HG03521 (cell line): ENCODE measurements at regions not wholly inside any gene's neighbourhood (a gene's known extent, or its start where the extent isn't known, plus 50 kb on each side); places are given as distances from the start of the nearest gene placed in this dataset.

ENCODE experiments used
- ATAC-seq: cut with Tn5 transposase; IDR thresholded peaks from one replicate; pipeline ENCODE4 v1.9.1; 2021; ENCODE audit warnings: mild to moderate bottlenecking, moderate library complexity; ENCODE audit not compliant: unreplicated experiment

DNA sequence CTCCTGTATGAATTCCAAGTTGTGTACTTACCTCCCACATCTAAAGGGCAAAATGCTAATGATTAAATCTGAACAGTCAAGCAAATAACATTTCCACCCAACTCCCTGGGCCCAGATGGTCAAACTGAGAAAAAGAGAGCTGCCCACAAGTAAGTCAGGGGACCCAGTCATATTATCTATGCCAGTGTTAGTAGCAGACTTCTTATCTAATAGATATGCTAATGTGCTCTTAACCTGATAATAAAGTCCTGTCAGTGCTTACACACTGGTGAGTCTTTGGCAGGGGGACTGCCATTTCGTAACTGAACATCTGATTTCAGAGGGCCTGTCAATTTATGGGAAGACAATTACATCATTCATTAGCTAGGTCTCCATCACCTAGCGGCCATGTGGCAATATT, 292.3 kb upstream of the WWC1 start:
- no peak for ATAC-seq

DNA sequence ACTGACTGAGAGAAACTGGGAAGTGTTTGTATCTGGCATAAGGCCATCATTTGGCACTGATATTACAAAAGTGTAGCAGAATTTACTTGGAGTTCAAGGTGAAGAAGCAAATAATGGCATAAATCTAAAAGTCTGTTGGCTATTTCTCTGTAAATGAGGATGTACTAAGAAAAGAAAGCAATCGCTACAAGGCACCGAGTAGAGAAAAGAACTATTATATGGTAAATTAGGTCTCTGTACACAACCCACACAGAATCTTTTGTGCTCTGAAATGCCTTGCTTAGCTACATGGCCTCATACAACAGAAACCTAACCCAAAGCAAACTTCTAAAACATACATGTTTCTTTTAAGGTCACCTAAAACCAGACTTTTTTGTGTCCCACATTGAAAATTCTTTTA, 290.1 kb upstream of the WWC1 start:
- no peak for ATAC-seq

DNA sequence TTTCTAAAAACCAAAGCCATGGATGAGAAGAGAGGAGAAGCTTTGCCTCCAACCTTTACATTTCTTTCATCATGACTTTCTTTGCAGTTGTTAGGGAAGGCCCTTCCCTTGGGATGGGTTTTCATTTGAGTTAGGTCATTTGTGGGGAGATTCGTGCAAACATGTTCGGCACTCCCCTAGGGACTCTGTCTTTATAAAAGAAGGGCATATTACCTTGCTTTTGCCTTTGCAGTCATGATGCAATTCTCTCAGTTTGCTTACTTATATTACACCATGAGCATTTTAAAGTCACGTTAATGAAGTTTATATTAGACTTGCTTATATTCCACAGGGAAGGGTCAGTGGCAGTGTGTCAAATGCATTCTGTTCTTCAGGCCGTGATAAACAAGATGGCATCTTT, 289.3 kb upstream of the WWC1 start:
- no peak for ATAC-seq

DNA sequence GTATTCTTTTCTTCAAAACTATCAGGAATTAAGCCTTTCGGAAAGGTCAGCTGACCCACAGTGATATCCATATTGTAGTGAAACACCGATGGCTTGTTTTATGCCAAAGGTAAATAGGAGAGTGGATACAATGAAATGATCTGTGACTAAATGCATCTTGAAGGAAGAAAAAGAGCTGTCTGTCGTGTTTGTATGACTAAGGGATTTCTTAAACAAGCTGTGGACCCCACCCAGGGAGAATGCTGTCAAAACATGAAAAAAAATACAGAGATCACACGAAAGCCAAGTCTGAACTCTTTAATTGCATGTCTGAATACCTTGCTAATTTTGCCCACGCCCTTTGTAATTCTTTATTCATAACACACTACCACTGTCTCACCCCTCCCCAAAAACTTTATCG, 286.4 kb upstream of the WWC1 start:
- ATAC-seq = no peak

DNA sequence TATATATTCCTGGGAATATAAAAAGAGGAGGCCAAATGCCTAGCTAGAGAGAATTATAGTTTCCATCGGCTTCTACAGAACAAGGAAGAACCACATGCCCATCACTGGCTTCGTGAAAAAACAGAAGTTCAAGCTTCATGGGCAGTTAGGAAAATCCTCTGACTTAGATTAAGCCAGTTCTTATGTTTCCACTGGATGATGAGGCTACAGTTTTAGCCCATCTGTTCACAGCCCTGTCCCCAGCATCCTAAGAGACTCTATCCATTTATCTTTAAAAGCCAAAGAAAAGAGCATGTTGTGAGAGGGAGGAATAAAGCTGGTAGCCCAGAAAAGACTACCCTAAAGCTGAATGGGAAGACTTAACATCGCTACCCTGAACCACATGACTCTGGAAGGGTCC, 285.5 kb upstream of the WWC1 start:
- no peak for ATAC-seq

DNA sequence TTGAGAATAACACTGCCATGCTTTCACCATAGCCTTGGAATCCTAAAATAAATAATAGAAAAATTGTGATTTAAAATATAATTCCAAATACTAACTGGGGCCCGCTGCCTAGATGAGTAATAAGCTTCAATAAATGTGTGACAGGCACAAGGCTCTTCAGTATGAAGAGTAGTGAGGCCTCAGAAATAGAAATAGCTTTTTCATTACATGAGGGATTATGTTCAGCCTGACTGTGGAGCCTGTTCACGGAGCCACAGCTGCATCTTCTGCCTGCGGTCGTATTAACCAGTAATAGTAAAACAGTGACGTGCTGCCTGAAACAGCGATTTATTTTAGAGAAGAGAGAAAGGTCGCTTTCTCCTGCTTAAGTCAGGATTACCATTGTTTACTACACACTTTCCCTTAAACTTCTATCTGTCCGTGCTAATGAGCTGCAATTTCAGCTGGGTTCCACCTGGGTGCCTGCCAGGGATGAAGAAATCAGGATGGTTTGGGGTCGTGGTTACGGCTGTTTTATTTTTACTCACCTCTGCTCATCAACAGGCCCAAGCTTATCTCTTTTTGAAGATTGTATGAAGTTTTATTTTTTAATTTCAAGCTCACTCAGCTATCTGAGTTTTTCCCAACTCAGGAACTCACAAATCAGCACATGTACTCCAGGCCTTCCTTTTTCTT, 284.9 kb upstream of the WWC1 start:
- ATAC-seq = no peak

DNA sequence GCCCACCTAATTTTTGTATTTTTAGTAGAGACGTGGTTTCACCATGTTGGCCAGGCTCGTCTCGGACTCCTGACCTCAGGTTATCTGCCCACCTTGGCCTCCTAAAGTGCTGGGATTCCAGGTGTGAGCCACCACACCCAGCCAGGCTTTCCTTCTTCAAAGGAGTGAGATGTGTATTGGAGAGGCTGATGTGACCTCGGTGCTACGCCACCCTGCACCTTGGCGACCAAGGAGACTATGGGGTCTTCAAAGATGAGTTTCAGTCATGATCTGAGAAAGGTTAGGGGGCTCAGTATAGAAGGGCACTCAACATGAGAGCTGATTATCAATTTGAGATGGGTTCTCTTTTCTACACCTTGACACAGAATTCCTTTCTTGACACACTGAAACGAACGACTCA, 284.2 kb upstream of the WWC1 start:
- no peak for ATAC-seq

DNA sequence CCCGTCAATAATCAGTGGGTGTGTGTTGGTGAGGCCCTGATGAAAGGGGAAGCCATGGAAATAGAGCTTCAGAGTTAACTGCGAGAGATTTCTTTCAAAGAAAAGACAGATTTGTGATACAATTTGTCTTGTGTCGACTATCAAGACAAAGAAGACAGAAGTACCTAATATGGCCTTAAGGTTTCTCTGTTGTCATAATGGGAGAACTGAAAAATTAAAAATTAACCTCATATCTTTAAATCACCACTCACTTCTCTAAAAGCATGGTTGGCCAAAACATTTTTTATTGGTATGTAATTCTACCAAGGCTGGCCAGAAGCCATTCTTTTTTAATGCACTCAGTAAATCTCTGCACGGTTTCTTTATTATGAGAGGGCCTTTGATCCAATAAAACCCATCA, 282.9 kb upstream of the WWC1 start:
- no peak for ATAC-seq

DNA sequence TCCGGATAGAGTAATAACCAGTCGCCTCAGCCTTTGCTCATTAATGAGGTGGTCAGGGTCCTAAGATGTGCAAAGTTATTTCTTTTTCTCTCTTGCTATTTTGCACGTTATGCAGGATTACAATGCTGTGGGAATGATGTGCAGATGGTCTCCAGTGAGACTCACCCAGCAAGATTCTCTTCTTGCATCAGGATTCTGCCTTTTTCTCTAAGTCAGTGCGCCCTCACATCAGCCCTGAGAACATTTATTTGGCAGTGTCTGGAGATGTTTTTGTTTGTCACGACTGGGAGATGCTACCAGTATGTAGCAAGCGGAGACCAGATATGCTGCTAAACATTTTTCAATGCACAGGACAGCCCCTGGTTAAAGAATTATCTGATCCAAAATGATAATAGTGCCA, 280.3 kb upstream of the WWC1 start:
- no peak for ATAC-seq

DNA sequence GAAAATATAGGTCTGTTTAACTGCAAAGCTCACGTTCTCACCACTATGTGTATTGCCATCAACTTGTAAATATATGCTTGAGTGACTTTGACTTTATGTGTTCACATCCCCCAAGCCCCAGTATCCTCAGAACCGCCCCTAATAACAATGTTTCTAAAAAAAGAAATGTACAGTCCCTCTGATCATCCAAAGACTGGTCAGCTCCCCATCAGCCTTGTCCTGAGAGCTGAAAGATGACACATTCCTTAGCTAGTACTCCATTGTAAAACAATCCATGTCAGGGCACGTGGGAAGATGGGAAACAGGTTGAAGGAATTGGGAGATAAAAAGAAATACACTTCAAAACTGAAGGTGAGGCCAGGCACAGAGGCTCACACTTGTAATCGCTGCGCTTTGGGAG, 279.4 kb upstream of the WWC1 start:
- ATAC-seq = no peak

DNA sequence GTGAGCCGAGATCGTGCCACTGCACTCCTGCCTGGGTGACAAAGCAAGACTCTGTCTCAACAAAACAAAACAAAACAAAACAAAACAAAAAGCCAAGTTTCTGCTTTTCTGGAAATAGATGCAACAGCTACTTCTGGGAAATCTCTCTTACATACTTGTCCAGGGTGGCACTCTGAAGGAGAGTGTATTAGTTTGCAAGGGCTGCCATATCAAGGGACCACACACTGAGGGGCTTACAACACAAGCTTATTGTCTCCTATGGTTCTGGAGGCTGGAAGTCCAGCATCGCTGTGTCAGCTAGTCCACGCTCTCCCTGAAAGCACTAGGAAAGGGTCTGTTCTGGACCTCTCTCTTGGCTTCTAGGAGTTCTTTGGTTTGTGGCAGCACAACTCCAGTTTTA, 277.9 kb upstream of the WWC1 start:
- no peak for ATAC-seq

DNA sequence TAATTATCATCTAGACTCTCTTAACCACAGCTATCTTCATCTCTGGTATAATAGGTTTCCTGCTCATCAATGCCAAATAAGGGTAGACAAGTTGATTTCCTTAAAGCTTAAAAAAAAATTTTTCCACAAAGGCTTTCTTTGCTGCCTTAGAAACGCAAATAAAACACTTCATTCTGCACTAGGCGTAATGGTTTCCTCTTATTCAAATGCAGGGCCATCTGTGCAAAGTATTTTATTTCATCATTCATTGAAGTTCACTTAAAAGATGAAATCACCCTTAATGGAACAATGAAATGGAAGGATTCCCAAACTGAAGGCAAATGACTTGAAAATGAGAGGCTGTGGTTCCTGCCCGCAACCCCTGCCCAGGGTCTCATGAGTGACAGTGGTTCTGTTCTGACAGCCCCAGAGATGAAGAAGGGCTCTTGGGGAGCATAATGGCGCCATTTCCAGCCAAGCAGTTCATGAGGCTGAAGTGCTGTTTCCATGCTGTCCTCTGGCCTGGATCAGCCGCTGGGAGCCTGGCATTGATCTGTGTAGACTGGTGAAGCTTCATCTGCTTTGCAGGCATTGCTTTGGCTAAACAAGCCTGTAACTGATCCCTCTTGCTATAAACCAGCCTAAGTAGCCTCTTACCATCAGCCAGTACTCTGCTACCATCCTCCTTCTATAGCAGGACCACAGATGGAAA, 276.9 kb upstream of the WWC1 start:
- no peak for ATAC-seq

DNA sequence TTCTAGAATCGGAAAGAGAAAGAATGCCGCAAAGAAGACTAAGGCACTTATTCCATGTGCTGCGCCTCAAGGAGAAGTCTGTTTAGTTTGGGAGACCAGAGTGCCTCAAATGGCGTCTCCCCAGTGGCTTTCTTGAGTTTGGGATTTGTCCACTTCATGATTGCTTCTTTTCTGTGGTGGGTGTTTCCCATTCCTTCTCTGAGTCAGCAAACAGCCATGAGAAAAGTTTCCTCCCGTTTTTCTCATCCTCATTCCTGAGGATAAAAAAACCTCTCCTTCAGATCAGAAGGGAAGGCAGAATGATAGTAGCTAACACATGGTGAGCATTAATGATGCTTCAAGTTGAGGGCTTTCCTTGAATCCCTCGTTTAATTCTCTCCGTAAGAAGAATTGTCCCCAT, 275.9 kb upstream of the WWC1 start:
- no peak for ATAC-seq

DNA sequence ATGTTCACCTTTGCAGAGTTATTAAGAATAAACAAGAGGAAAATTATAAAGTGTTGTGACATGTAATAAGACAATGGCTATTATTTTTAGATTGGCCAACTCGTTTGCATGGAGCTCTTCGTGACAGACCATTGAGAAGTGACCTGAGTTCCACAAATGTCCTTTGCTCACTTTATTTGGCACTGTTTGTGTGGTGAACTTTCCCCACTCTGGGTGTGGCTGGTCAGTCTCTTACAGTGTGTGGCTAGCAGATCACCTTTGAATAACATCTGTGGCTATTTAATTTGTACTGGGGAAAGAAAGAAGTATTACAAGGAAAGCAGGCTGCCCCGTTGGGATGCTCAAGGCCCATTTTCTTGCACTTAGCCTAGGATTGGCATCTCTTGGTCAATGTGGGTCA, 274.1 kb upstream of the WWC1 start:
- no peak for ATAC-seq

DNA sequence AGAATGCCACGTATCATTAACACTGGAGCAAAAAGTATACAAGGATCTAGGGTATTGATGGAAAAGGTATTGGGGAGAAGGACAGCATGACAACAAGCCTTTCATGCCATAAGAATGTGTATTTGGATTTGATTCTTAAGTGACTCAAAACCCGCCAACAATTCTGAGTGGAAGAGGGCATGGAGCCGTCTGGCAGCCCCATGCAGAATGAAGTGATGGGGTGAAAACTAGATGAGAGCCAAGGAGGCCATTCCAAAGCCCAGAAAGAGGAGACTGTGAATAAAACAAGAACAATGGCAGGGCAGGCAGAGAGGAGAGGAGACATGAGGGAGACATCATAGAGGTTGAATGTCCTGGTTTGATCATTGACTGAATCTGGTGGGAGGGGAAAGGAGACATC, 272.3 kb upstream of the WWC1 start:
- ATAC-seq = no peak

DNA sequence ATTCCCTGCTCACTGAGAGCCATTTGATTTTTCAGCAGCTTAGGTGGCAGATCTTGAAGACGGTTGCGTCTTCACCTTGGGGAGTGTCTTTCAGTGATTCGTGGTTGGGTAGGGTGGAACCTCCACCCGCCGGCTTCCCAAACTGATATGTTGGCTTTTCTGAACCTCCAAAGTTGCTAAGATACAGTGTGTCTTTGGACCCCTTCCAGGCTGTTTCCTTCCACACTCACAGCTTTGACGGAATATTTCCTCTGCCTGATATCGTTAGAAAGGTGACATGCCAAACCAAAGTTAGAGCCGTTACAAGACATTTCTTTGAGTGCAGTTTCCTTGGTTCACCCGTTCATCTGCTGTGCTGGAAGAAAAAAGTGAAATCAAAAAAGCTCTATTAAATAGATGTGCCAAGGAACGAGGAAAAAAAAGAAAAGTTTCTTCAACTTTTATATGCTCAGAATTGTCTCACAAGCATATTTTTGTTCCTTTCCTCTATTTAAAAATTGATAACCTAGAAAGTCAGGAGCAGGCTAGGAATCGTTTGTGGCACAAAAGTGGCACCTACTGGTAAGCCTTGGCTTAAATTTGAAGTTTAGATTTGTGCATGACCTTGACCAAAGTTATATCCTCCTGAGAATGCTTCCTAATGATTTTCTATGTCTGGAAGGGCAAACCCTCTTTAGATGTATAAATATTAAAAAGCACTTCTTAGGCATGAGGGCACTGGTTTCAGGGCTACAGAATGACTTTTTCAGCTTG, 270.7 kb upstream of the WWC1 start:
- no peak for ATAC-seq

DNA sequence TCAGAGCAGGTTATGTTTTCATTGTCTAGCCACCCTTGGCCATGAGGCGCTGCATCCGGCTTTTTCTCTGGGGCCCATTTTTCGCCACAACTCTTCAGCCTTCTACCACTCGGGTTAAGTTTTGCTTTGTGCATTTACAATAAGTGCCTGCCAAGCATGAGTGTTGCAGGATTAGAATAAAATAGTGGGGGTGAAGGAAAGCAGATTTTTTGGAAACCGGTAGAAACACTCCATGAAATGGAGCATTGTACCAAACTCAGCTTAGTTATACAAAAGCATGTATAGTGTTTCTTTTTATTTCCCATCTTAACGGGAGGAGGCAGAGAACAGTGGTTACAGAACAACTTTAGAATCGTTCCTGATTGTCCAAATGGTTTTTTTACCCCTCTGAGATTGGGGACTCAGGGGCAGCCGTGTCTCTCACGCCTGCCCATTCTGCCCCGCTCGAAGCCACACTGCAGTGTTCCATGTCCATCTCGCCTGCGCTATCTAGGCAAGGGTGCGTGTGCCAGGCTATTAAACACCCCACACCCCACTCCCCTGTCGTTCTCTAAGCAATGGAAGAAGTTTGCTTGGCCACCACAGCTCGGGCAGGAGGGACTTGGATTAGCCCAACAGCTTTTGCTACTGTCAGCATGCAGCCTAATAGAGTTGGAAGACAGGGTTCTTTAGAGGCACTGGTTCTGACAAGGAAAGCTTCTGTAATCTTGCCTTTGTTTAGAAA, 268.8 kb upstream of the WWC1 start:
- ATAC-seq = no peak

DNA sequence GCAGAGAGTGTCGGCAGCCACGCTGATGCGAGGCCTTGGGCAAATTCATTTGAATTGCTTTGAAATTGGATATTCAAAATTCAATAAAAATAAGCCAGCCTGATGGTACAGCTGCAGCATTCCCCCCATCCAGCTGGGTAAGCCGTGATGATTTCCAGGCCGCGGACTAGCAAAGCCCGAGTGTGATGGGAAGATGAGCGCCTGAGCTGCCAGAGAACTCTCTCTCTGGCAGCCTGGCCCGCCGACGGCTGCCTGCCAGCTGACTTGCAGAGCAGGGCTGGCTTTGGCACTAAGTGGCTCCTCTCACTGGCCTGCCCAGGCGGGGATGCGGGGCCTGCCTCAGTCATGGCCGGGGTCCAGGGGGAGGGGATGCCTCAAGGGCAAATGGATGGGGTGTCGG, 268.3 kb upstream of the WWC1 start:
- ATAC-seq = no peak

DNA sequence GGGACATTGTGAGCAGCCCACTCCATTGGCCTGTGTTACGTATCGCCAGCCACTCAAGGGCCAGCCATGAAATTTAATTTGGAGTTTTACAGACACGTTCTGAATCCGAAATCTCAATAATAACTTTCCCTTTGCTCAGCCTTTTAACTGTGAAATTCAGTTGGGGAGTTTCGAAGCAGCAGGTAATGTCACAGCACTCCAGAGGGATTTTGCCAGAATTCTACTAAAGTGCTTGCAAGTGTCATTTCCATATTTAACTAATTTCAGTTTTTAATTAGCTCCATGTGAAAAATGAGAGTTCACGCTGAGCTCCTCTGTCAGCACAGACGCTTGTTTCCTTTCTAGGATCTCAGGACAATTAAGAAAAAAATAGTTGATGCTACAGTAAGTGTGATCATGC, 267.1 kb upstream of the WWC1 start:
- no peak for ATAC-seq

DNA sequence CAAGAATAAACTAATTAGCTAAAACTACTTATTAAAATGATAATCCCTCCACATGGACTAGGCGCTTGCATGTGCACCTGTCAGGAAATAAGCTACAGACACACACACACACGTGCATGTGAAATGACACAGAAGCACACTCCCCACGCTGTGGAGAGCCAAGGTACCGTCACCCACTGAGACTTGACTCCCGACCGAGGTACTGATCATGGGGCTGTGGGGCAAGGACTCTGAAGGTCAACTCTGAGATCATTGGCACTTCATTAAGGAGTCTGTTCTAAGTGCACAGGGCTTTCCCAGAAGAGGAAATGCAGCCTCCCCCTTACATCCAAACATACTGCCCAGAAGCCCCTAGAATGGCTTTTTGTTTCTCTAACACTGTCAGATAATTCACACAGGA, 264.4 kb upstream of the WWC1 start:
- ATAC-seq = no peak

DNA sequence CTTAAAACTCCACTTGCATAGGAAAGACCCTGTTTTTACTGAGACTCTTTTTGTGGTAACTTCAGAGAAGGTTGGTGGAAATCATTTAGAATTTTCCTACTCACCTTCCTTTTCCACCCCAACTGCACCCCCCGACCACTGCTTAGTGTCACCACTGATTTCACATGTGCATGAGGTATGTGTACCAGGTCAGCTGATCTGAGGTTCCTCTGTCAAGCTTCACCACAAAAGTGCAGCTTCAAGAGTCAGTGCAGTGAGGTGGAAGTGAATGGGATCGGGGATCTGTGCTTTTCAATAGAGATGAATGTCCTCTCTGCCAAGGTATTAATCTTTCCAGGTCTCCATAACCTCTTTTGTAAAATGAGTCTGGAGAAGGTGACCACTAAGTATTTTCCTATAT, 260.5 kb upstream of the WWC1 start:
- ATAC-seq = no peak

DNA sequence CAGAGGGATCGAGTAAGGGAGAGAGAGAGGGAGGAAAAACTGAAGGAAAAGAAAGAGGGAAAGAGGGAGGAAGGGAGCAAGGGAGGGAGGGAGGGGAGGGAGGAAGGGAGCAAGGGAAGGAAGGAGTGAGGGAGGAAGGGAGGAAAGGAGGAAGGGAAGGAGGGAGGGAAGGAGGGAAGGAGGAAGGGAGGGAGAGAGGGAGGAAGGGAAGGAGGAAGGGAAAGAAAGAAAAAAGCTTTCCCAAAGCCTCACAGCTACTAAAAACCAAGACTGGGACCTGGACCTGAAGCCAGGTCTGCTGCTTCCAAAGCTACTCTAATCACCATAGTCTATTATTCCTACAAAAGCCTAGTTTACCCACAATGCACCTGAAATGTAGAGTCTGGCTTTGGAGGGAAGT, 259.8 kb upstream of the WWC1 start:
- ATAC-seq = no peak
